AG04449 (cell line): ENCODE measurements at regions not wholly inside any gene's neighbourhood (a gene's known extent, or its start where the extent isn't known, plus 50 kb on each side); places are given as distances from the start of the nearest gene placed in this dataset.

ENCODE experiments used
- CTCF ChIA-PET: fragments of 350-600 bp; formaldehyde crosslinking; extraction: SDS; loops from one replicate; lab custom pipeline; 2021; ENCODE audit warnings: antibody characterized with exemption; lab: Yijun Ruan, JAX
- POLR2A ChIA-PET: fragments of 400-600, 350-600 bp; formaldehyde crosslinking; extraction: SDS; loops from one replicate; lab custom pipeline; 2020; ENCODE audit warnings: antibody characterized with exemption, inconsistent platforms; lab: Yijun Ruan, JAX
- DNase-seq: peaks from one replicate; pipeline ENCODE4 v3.0.0-alpha.2; 2010; ENCODE audit warnings: low read depth, low spot score
- H3K4me3 ChIP-seq: 2 replicates; pipeline ENCODE4 v1.5.1; 2011; ENCODE audit warnings: low read depth, mild to moderate bottlenecking, control low read depth, low read length
- TF ChIP-seq, protein P1 (sequence below): IDR thresholded peaks from one replicate; pipeline ENCODE4 v1.5.1; 2011; ENCODE audit warnings: mild to moderate bottlenecking, moderate library complexity, low read length, control low read depth, inconsistent platforms; ENCODE audit not compliant: insufficient read depth; ENCODE audit errors: missing control alignments

DNA sequence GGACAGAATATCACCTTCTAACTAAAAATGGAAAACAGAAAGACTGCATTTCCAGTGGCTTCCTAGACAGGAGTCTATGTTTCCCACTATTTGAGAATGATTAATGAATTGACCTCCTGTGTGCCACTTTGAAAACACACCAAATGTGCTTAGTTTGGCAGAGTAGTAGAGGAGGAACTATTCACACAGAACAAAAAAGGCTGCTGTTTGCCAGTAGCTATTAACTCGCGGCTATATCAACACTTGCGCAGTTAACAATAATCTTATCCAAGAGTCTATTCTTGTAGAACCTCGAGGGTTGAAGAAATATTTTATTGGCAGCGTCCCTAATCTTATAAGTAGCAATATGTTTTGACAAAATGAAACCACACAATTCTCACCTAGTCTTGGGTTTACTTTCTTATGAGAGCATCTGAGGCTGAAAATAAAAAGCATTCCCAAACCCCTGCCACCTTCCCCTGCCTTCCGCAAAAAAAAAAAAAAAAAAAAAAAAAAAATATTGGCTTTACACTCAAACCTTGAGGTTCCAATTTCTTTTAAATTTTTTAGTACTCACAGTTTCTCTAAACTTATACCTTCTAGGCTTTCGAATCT is 127.3 kb upstream of the FLRT2 start:
- ChIA-PET POLR2A (no interaction called here), CTCF (no interaction called here)
- TF ChIP-seq, protein P1, sequence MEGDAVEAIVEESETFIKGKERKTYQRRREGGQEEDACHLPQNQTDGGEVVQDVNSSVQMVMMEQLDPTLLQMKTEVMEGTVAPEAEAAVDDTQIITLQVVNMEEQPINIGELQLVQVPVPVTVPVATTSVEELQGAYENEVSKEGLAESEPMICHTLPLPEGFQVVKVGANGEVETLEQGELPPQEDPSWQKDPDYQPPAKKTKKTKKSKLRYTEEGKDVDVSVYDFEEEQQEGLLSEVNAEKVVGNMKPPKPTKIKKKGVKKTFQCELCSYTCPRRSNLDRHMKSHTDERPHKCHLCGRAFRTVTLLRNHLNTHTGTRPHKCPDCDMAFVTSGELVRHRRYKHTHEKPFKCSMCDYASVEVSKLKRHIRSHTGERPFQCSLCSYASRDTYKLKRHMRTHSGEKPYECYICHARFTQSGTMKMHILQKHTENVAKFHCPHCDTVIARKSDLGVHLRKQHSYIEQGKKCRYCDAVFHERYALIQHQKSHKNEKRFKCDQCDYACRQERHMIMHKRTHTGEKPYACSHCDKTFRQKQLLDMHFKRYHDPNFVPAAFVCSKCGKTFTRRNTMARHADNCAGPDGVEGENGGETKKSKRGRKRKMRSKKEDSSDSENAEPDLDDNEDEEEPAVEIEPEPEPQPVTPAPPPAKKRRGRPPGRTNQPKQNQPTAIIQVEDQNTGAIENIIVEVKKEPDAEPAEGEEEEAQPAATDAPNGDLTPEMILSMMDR: no peak
- DNase-seq: no peak
- no peak overlapping the region for H3K4me3 ChIP-seq

- POLR2A ChIA-PET: no interaction called here
- CTCF ChIA-PET: no interaction called here
- TF ChIP-seq, protein P1: no peak
- DNase-seq: no peak
- no peak overlapping the region for H3K4me3 ChIP-seq
Measured at GRCh38 chr14:85409481-85410210, 120.3 kb upstream of the FLRT2 start.

GRCh38 chr14:85412756-85413155 is 117.2 kb upstream of the FLRT2 start:
- POLR2A ChIA-PET: no interaction called here
- CTCF ChIA-PET: no interaction called here
- H3K4me3 ChIP-seq: no peak overlapping the region
- TF ChIP-seq, protein P1: no peak
- no peak for DNase-seq

DNA sequence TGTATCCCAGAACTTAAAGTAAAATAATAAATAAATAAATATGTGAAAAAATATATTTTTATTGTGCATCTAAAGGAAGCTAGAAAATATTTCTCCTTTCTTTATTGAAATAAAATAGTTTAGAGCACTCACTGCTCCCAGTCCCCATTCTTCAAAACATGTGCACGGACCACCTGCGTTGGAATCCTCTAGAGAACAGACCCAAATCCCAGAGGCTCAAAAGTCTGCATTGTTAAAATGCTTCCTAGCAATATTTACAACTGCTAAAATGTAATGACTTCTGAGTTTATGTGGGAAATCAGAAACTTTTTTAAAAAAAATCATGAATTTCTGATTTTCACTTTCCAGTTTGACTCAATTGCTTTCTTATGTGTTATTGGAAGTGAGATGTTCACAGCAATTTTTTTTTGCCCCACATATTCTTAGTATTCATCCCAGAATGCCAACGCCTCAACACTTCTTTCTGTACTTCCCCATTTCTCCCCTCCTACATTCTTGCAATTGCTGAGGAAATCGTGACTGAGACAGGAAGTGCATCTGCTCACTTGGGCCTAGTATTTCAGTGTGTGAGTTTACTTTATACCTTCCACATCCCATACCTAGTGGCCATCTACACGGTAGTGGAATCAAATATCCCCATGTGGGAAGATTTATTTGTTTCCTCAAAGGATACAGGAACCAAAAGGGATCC is 116.0 kb upstream of the FLRT2 start:
- ChIA-PET CTCF (interaction anchor here (1.4 kb wide), 1 partner anchor 116 kb away, joined by 3 read pairs; the partner anchor contains the start of gene FLRT2), POLR2A (no interaction called here)
- DNase-seq: no peak
- TF ChIP-seq, protein P1: no peak
- H3K4me3 ChIP-seq: no peak overlapping the region

DNA sequence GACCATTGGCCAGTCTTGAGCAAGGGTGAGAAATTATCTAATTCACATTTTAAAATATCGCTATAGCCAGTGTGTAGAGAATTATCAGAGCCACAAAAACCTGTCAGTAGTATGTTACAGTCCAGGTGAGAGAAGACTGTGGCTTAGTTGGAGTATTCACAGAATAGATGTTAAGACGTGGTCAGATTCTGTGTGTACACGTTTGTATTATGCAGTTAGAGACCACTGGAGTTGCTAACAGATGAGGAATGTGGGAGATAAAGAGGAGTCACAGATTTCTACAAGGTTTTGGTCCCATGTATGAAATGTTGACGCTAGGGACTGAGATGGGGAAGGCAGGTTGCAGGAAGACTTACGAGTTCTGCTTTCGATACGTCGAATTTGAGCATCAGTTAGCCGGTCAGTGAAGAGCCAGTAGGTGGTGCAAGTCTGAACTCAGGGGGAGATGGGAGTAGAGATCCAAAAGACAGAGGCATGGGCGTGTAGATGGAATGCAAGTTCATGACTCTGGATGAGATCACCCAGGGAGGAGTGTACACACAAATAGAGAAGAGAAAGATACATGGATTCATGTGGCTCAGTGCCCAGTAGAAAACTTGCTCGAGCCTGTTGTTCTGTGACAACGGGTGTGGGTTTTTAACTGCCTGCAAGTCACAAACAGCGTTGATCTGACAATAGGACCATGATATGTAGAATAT is 114.8 kb upstream of the FLRT2 start:
- ChIA-PET CTCF (no interaction called here), POLR2A (no interaction called here)
- H3K4me3 ChIP-seq: no peak overlapping the region
- TF ChIP-seq, protein P1: peak; percentile 31
- DNase-seq: peak; percentile 56
